ENCODE measurements at regions not wholly inside any gene's neighbourhood (a gene's known extent, or its start where the extent isn't known, plus 50 kb on each side); places are given as distances from the start of the nearest gene placed in this dataset.

DNA sequence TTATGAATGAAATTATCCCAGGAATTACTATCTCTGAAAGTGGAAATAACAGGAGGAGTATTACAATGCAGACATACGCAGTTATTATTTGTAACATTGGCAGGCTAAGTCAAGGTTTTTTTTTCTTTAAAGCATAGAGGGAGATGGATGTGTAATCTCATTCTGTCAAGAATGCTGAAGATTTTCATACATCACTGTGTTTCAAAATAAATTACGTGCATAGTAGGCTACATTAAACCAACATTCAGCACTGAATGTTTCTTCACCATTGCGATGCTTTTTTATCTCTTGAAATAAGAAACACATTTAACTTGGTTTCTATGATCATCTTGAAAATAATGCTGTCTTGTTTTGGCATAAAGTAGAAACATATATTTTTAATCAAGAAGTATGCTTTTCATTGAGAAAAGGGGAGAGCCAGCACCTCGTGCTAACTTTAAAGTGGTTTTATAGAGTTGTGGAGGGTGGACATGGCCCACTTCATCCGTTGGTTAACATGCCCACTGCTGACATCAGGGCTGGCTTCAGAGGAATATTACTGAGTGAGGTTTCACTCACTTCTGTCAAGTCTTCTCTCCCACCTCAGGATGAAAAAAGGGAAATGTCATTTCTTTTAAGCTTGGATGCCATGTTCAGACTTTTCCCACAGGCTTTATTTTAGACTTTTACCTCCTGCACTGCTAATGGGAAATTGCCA, 203.6 kb upstream of the MEF2C start:
- H3K27ac Mint-ChIP-seq = no peak overlapping the region
- H3K36me3 Mint-ChIP-seq (ENCODE audit: insufficient read depth) = no peaks in the 10 kb centered on the region
- TF ChIP-seq, protein P1, sequence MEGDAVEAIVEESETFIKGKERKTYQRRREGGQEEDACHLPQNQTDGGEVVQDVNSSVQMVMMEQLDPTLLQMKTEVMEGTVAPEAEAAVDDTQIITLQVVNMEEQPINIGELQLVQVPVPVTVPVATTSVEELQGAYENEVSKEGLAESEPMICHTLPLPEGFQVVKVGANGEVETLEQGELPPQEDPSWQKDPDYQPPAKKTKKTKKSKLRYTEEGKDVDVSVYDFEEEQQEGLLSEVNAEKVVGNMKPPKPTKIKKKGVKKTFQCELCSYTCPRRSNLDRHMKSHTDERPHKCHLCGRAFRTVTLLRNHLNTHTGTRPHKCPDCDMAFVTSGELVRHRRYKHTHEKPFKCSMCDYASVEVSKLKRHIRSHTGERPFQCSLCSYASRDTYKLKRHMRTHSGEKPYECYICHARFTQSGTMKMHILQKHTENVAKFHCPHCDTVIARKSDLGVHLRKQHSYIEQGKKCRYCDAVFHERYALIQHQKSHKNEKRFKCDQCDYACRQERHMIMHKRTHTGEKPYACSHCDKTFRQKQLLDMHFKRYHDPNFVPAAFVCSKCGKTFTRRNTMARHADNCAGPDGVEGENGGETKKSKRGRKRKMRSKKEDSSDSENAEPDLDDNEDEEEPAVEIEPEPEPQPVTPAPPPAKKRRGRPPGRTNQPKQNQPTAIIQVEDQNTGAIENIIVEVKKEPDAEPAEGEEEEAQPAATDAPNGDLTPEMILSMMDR (IDR thresholded peaks at IDR 0.05; ENCODE audit: unreplicated experiment) = no peak
- no peak overlapping the region for H3K4me3 Mint-ChIP-seq (ENCODE audit: low read depth)
- H3K27me3 Mint-ChIP-seq = peaks cover 3% of the 10 kb centered on the region
- H3K4me1 Mint-ChIP-seq (ENCODE audit: low read depth) = no peaks in the 10 kb centered on the region
- DNase-seq (ENCODE audit: low spot score, unreplicated experiment) = no peak
- no peaks in the 10 kb centered on the region for H3K9me3 Mint-ChIP-seq (ENCODE audit: low read depth)

DNA sequence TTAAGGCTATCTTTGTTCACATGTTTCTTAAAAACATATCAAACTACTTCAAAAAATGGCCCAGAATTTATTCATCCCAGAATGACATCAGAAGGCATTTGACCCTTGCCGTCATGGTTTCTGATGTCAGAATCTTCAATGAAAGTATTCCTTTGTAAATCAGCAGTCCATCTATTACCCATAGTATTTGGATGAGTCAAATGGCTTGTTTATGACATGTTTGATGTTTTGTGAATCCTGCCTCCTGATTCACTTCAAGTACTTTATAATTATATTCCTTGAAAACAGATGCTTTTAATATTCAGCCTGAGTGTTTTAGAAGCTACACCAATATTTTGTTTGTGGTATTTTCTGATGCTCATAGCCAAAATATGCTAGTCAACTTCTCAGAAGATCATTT, 200.8 kb upstream of the MEF2C start:
- Mint-ChIP-seq H3K4me3 (ENCODE audit: low read depth) (no peak overlapping the region), H3K9me3 (ENCODE audit: low read depth) (no peaks in the 10 kb centered on the region), H3K27ac (no peak overlapping the region), H3K36me3 (ENCODE audit: insufficient read depth) (no peaks in the 10 kb centered on the region), H3K27me3 (peaks cover 3% of the 10 kb centered on the region), H3K4me1 (ENCODE audit: low read depth) (no peaks in the 10 kb centered on the region)
- no peak for DNase-seq (ENCODE audit: low spot score, unreplicated experiment)
- TF ChIP-seq, protein P1 (IDR thresholded peaks at IDR 0.05; ENCODE audit: unreplicated experiment) = no peak

DNA sequence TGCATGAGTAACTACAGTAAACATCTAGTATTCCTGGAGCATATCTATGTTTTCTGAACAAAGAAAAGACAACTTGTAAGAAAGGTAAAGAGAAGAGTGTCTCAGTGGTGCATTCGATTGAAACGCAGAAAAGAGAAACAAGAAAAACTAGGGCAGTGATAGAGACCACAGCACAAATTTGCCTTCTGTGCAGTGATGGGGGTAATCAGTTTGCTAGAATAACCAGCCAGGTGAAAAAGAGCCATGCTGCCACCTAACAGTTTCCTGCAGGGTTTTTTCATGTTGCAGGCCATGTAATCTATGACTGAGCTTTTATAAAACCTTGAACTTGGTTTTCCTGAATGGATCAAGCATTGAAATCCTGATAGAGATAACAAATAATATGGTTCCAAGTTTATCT, 198.4 kb upstream of the MEF2C start:
- Mint-ChIP-seq H3K27me3 (peaks cover 3% of the 10 kb centered on the region), H3K36me3 (ENCODE audit: insufficient read depth) (no peaks in the 10 kb centered on the region), H3K4me1 (ENCODE audit: low read depth) (no peaks in the 10 kb centered on the region), H3K4me3 (ENCODE audit: low read depth) (no peak overlapping the region), H3K9me3 (ENCODE audit: low read depth) (no peaks in the 10 kb centered on the region), H3K27ac (no peak overlapping the region)
- TF ChIP-seq, protein P1 (IDR thresholded peaks at IDR 0.05; ENCODE audit: unreplicated experiment) = no peak
- DNase-seq (ENCODE audit: low spot score, unreplicated experiment) = no peak

DNA sequence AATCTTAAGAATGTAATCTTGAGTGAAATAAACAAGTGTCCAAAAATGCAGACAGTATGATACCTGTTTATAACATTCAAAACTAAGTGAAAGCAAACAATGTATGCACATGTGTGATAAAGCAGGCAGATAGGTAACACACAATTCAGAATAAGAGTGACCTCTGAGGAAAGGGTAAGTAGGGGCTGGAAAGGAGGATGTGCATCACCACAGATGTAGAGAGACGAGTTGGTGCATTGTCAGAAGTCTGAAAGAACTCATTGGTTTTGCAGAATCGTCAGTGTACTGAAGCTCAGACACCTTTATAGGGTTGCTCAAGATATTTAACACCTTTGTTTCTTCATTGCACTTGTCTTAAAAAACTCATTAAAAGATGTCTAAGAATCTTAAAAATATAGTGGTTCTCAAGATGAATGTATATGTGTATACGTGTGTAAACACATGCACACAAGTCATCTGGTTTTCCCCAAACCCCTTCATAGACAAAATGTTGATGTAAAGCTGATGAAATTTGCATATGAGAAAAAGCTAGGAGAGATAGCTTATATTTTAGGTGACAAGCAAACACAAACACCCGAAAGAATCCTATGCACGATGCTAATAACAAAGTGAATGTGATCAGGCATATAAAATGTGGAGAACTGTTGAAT, 197.6 kb upstream of the MEF2C start:
- Mint-ChIP-seq H3K9me3 (ENCODE audit: low read depth) (no peaks in the 10 kb centered on the region), H3K4me3 (ENCODE audit: low read depth) (no peak overlapping the region), H3K4me1 (ENCODE audit: low read depth) (no peaks in the 10 kb centered on the region), H3K36me3 (ENCODE audit: insufficient read depth) (no peaks in the 10 kb centered on the region), H3K27me3 (no peaks in the 10 kb centered on the region), H3K27ac (no peak overlapping the region)
- no peak for DNase-seq (ENCODE audit: low spot score, unreplicated experiment)
- TF ChIP-seq, protein P1 (IDR thresholded peaks at IDR 0.05; ENCODE audit: unreplicated experiment) = no peak

DNA sequence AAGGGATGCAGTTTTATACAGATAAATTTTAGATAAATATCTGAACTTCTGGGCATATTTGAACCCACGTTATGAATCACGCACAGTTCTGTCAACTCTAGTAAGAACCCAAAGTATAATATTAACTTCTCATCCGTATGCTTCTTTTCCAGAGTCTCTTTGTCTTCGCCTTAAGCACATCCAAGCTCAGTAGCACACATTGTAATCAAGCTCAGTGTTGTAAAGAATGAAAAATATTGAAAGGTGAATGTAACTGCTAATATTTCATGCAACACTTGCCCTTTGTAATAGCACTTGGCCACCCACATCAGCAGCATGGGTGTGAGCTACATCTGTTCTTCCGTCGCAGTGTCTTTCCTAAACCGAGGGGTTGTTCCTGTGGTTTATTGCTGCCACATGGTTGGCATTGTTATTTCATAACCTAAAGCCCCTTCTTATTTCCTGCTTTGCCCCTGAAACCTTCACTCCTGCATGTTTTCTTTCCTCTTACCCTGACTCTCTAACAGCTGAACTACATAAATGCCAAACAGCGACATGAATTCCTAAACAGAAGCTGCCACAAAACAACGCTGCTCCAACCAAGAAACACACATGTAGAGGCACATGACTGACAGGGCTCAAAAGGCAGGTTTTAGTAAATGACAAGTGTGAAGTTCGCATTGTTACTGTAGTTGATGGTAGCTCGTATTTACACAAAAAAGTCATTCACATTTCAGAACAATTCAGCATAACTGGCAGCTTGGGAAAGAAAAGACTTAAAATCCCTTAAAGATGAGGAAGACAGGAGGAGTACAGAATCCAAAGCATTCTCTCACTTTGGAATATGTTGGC, 190.1 kb upstream of the MEF2C start:
- DNase-seq (ENCODE audit: low spot score, unreplicated experiment) = no peak
- TF ChIP-seq, protein P1 (IDR thresholded peaks at IDR 0.05; ENCODE audit: unreplicated experiment) = no peak

More for the DNA sequence above, 190.1 kb upstream of the MEF2C start:
- Mint-ChIP-seq H3K27ac (no peak overlapping the region), H3K36me3 (ENCODE audit: insufficient read depth) (no peaks in the 10 kb centered on the region), H3K4me3 (ENCODE audit: low read depth) (no peak overlapping the region), H3K27me3 (peaks cover 5% of the 10 kb centered on the region), H3K4me1 (ENCODE audit: low read depth) (peaks cover 2% of the 10 kb centered on the region), H3K9me3 (ENCODE audit: low read depth) (no peaks in the 10 kb centered on the region)
